DND-41 (cell line): ENCODE measurements at regions not wholly inside any gene's neighbourhood (a gene's known extent, or its start where the extent isn't known, plus 50 kb on each side); places are given as distances from the start of the nearest gene placed in this dataset.

ENCODE experiments used
- CTCF ChIP-seq: IDR thresholded peaks from 2 replicates; pipeline ENCODE4 v1.5.1; 2012; ENCODE audit warnings: borderline replicate concordance, low read length, moderate library complexity, mild to moderate bottlenecking; ENCODE audit not compliant: poor library complexity, severe bottlenecking; ENCODE audit errors: extremely low read depth
- EZH2 ChIP-seq: IDR thresholded peaks from 3 replicates; pipeline ENCODE4 v1.6.1; 2012; ENCODE audit warnings: borderline replicate concordance, low read depth, mild to moderate bottlenecking, moderate library complexity, low read length, inconsistent platforms; ENCODE audit not compliant: severe bottlenecking

DNA sequence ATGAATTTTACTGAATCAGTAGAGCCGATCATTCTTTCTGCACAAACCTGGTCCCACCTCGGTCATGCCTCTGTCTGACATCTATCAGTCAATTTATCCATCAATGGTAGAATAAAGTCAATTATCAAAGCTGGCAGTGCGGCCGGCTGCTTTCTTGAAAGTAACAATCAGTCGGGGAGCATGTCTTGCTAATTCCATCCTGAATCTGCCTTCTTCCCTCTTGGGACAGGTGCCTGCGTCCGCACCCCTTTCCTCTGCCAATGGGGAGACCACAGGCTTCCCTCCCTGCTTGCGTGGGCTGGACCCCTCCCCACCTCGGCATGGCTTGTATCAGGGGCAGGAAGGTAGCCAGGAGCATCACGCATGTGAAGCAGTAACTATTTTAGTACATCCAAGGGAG, 962.9 kb downstream of the BRD1 start:
- no peak for TF ChIP-seq CTCF
- no peak for TF ChIP-seq EZH2
